GM18520 (cell line): ENCODE measurements at regions not wholly inside any gene's neighbourhood (a gene's known extent, or its start where the extent isn't known, plus 50 kb on each side); places are given as distances from the start of the nearest gene placed in this dataset.
"Not testable (repeated sequence)": the region's sequence is repeated elsewhere in the genome, so short reads cannot be mapped to it uniquely, and the experiment has no call there.

Experiments used
- ATAC-seq: cut with Tn5 transposase; IDR thresholded peaks from one replicate; pipeline ENCODE4 v1.9.1; 2021; ENCODE audit not compliant: unreplicated experiment

DNA sequence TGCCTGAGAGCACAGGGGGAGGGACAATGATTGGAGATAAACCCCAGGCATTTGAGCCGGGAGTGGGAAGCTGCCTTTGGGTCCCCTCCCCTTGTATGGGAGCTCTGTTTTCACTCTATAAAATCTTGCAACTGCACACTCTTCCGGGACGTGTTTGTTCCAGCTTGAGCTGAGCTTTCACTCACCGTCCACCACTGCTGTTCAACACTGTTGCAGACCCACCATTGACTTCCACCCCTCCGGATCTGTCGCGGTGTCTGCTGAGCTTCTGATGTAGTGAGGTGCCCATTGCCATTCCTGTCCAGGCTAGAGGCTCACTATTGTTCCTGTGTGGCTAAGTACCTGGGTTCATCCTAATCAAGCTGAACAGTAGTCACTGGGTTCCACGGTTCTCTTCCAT is 231.6 kb upstream of the CWC22 start:
- ATAC-seq = no peak

DNA sequence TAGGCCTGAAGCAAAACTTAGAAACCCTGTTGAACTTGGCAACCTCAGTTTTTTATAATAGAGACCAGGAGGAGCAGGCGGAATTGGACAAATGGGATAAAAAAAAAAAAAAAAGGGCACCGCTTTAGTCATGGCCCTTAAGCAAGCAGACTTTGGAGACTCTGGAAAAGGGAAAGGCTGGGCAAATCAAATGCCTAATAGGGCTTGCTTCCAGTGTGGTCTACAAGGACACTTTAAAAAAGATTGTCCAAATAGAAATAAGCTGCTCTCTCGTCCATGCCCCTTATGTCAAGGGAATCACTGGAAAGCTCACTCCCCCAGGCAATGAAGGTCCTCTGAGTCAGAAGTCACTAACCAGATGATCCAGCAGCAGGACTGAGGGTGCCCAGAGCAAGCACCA is 229.0 kb upstream of the CWC22 start:
- not testable (repeated sequence) for ATAC-seq

DNA sequence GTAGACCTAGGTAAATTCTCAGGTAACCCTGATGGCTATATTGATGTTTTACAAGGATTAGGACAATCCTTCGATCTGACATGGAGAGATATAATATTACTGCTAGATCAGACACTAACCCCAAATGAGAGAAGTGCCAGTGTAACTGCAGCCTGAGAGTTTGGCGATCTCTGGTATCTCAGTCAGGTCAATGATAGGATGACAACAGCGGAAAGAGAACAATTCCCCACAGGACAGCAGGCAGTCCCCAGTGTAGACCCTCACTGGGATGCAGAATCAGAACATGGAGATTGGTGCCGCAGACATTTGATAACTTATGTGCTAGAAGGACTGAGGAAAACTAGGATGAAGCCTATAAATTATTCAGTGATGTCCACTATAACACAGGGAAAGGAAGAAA is 228.4 kb upstream of the CWC22 start:
- ATAC-seq = not testable (repeated sequence)

DNA sequence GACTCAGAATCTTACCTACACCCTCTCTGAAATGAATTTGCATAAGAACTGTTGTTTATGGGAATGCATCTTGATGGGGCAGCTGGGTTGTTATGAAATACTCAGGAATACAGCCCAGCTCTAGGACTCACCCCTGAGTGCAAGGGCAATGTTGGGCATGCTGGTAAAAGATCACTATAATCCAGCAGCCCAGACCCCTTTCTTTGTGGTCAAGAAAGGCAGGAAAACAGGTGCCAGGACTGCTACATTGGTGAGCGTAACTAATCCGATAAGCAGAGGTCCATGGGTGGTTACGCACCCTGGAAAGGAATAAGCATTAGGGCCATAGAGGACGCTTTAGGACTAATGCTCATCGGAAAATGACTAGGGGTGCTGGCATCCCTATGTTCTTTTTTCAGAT is 227.9 kb upstream of the CWC22 start:
- not testable (repeated sequence) for ATAC-seq

DNA sequence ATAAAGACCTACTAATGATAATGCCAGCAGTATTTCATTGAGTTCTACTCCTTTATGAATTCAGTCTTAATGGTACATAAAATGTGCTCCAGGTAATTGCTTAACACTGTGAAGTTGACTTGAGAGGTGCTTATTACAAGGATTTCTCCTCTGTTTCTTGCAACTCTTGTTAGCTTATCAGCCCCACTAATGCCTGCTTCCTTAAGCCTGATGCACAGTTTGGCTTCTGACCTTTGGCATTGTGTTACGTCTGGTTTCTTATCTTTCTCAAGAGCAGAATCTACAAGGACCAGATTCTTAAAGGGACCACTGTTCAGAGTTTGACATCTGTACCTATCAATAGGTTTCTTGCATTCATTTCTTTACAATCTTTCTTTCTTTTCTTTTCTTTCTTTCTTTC is 223.9 kb upstream of the CWC22 start:
- no peak for ATAC-seq

DNA sequence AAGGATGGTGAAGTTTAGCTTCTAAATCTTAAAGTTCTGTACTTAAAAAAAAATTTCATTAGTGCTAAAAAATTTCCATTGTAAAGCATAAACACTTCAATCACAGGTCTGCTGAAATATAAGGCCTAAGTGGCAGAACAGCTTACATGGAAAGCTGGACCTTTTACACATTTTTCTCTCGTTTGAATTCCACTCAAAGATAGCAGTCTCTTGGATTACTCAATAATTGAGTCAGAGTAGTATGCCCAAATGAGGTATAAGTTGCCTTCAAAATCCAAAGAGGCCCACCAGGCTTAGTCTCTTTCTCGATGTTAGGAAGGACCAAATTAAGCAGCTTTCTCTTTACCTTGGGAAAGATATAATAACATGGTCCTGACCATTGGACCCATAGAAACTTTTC is 220.4 kb upstream of the CWC22 start:
- ATAC-seq = no peak

DNA sequence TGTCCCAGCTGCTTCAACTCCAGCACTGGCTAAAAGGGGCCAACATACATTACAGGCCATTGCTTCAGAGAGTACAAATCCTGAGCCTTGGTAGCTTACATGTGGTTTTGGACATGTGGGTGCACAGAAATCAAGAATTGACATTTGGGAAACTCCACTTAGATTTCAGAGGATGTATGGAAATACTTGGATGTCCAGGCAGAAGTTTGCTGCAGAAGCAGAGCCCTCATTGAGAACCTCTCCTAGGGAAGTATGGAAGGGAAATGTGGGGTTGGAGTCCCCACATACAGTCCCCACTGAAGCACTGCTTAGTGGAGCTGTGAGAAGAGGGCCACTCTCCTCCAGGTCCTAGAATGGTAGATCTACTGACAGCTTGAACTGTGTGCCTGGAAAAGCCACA is 218.0 kb upstream of the CWC22 start:
- ATAC-seq = no peak

DNA sequence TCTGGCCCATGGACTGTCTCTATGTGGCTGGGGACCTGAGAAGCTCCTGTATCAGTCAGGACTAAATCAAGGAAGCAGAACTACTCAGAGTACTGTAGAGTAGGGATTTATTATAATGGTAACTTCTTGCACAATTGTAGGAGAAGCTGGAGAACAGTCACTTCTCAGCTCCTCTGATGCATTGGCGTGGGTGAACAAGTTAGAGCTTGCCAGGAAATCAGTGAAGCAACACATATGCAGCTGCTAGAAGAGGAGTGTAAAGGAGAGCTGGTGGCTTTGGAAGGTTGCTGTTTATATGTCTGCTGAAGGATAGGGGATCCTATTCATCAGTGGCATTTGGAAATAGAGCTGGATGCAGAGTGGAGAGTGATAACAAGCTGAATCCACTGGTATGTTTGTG is 215.5 kb upstream of the CWC22 start:
- no peak for ATAC-seq

DNA sequence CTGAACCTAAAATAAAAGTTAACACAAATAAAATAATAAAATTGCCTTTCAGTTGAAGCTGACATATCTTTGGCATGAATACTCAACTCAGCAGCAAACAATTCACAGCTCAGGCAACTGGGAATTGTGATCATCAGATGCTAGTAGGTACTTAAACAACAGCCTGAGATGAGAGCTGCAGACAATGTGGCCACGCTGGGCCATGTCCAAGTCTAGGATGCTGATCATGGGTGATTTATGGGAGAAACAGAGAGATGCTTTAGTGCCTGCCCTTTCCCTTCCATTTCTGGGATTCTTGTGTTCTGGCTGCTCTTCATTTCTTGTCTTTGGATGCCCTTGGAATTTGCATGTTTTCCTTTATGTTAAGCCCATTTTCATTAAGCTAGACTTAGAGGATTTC is 212.4 kb upstream of the CWC22 start:
- no peak for ATAC-seq

DNA sequence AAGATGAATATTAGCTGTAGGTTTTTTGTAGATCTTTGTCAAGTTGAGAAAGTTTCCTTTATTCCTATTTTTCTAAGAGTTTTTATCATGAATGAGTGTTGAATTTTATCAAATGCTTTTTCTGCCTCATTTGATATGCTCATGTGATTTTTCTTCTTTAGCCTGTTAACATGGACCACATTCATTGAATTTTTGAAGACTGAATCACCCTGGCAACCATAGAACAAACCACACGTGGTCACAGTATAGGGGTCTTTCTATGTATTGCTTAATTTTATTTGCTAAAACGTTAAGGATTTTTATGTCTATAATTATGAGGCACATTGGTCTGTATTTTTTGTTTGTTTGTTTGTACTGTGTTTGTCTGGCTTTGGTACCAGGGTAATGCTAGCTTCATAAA is 201.7 kb upstream of the CWC22 start:
- ATAC-seq = no peak

DNA sequence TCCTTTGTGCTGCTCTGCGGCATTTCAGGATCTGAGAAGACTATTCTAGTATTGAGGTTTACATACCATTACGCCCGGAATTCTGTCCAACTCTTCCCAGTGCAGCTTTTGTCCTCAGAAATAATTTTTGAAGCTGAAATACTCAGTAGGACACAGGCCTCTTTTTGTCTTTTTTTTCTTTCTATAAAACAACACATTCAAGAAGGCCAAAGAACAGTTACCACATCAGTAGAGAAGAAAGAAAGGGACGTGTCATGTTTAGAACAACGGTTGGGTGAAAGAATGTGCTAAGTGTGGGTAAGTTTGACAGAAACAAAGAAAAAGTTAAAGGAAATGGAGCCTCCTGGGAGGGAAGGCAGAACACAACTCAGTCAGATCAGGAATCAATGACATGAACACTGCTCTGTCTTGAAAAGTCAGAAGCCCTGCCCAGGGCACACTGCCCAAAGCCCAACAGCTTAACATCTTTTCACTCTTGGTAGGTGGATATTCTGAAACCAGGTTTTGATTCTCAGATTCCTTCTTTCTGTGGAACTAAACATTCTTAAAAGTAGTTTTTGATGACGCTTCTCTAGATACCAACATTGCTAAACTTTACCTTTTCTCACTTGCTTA is 198.6 kb upstream of the CWC22 start:
- ATAC-seq = no peak

DNA sequence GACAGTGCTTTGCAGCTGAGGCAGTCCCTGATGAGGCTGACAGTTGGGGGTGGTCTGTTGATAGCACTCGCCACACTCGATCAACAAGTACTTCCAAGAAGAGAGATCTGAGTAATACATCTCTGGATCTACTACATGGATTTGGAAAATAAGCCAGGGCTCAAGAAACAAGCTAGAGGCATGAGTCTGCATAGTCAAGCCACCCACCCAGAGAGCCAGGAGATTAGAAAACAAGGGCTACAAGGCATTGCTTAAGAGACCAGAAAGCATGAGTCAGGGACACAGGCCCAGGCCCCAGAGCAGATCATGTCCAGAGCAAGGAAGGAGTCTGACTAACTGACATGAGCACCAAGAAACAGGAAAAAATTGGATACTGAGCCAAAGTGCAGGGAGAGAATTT is 196.9 kb upstream of the CWC22 start:
- ATAC-seq = no peak

DNA sequence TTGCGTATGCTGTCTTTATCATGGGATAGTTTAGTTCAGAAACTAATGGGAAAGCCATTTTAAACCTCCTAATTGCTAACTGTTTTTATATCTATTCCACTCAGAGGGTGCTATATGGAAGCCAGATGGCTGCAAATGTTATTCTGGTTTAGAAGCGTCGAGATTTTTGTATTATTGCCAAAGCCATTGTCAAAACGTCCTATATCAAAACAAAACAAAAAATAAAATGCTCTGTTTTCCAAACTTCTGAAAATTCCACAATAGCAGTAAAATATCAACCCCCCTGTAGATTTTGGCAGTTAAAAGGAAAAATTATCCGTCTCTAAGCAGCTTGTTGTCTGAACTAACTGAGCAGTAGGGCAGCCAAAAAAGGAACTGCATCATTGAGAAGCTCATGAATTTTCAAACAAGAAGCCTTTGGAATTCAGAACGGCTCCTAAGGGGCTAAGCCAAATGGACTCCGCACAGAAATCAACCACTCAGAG is 195.4 kb upstream of the CWC22 start:
- no peak for ATAC-seq

DNA sequence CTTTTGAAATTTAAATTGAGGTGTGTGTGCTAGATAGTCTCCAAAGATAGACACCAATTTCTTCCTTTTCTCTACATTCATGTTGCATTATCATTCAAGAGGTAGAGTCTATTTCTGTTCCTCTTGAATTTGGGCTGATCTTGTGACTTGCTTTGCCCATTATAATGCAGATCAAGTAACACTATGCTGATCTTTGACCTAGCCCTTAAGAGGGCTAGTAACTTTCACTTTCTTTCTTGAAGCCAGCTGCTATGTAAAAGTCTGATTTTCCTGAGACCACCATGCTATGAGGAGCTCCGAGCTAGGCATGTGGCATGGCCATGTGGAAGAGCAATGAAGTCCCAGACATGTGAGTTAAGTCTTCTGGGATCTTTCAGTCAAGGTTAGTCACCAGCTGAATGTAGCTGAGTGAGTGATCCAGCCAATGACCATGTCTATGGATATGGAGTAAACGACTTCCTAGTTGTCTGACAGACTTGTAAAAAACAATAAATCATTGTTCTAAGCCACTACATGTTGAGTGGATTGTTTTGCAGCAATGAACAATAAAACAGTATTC is 189.4 kb upstream of the CWC22 start:
- no peak for ATAC-seq

DNA sequence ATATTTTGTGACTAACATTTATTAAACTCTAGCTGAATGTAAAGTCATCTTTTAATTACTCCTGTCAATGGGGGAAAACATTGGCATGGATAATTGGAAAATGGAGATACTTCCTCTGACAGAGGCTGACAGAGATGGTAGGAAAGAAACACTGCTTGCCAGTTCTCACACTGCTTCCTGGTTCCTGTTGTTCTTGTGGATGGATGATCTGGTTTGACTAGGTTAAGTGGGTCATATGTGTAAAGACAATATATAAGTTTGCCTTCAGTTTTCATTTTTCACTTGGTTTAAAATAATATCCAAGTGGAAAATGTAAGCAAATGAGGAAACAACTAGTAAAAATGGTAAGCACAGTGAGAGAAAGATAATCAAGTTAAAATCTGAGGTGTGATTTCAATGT is 188.8 kb upstream of the CWC22 start:
- no peak for ATAC-seq

DNA sequence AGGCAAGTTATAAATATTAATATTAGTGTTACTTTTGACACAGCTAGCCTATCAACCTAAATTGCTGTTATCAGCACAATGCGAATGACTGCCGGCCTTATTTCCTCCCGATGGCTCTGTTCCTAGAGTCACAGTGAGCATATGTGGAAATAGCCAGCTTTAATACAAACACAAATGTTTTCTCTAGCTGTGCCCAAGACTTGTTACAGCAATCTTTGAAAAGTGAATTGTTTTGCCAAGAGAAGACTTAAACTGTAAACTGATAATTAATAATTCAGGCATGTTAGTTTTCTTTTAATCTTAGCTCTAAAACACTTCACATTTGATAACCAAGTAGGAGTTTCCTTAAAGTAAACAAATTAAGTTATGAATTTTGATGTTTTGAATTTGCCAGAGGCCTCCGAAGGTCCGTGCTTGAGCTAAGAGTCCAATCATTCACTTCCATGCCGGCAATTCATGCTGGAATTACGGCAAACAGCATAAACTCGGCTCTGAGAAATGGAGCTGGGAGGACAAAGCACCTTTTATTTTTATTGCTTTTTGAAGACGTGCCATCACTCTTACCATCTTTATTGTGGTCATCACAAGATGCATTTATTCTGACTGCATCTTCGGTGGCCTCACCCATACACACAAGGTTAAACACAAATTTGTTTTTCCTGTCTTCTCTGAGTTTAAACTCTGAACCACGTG is 184.5 kb upstream of the CWC22 start:
- no peak for ATAC-seq

DNA sequence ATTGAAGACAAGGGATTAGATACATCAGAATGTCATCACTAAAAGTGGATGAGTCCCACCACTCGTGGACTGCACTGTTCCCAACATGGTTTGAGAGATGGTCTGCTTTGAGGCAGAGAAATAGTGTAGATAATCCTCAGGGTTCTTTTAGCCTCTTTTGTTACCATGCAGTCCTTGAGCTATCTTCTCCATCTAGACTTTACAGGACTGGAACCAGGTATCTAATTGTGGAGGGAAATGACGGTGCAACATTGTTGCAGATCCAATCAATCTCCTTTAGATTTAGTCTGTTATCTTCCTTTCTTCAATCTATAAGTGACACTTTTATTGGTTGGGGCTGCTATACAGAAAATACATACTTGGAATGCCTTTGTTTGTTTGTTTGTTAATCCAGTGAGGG is 183.8 kb upstream of the CWC22 start:
- ATAC-seq = no peak

DNA sequence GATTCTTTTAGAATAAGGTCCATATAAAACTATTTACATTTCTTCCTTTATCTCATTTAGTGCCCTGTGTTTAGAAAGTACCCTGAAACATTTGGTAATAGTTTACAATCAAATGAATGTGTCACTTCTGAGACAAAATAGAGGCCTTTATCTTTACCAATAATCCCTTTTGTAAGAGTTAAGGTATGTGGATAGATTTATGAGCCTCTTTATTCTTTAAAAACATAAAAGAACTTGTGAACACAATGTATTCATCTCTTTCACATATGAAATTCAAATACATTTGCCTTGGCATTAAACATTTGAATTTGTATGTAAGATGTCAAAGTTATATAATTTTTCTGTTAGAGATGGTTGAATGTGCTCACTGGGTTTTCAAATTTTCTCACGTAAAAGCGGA is 180.5 kb upstream of the CWC22 start:
- no peak for ATAC-seq

DNA sequence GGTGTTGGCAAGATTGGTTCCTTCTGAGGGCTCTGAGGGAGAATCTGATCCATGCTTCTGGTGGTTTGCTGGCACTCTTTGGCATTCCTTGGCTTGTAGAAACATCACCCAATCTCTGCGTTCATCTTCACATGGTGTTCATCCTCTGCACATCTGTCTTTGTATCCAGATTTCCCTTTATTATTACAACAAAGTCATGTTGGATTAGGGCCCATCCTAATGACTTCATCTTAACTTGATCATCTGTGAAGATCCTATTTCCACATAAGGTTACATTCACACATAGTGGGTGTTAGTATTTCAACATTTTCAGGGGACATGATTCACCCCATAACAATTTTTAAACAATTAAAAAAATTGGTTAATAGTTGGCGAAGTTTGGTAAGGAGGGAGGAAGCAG is 177.4 kb upstream of the CWC22 start:
- no peak for ATAC-seq

DNA sequence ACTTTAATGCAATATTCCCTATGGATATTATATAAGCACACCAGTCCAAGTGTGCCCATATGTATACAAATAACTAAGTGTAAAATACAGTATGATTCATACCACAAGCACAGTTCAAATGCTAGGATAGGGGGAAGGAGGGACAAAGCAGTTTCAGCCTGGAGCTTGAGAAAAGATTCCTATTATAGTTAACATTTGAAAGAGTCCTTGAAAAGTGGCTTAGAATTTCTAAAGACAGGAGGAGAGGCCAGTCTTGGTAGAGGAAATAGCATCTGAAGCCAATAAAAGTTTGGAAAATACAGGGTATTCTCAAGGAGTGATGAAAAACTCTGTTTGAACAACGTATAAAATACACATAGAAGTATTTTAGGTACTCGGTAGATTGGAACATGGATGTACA is 173.4 kb upstream of the CWC22 start:
- no peak for ATAC-seq

DNA sequence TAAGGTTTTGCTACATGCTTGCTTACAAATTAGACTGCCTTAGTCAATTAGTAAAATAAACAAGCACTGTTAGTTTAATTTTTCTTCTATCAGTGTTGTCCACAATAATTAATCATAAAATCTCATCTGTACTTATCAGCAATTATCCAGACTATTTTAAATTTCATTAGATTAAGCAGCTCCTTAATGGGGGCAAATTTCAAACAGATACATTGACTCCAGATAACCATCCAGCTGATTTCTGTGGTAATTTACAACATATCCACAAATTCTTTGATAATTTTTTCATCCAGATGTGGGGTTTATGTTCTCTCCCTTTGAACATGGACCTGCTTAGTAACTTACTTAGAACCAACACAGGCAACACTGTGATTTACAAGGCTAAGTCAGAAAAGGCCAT is 170.4 kb upstream of the CWC22 start:
- ATAC-seq = no peak

DNA sequence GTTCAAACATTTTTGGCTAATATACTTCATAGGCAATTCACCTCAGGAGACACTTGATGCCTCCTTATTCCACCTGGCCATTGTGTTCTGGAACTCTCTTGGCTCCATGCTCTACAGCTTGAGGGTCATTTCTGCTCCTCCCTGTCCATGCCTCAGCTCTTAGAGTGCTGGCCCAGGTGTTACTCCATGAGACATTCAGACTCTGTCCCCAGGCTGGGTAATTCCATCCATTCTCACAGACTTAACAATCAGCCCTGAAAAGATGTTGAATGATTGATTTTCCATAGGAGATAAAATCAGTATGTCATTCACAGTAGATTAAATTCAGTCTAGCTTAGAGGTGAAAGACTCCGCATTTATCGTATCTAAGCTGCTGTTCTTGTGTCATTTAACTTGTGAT is 168.6 kb upstream of the CWC22 start:
- ATAC-seq = no peak

DNA sequence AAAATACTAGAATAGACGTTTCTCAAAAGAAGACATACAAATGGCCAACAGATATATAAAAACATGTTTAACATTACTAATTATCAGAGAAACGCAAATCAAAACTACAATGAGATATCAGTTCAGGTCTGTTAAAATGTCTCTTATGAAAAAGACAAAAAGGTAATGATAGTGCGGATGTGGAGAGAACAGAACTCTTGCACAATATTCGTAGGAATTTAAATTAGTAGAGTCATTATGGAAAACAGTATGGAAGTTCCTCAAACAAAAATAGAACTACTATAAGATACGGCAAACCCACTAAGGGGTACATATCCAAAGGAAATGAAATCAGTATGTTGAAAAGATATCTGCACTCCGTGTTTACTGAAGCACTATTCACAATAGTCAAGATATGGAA is 167.5 kb upstream of the CWC22 start:
- no peak for ATAC-seq
